ENCODE measurements at regions not wholly inside any gene's neighbourhood (a gene's known extent, or its start where the extent isn't known, plus 50 kb on each side); places are given as distances from the start of the nearest gene placed in this dataset.

DNA sequence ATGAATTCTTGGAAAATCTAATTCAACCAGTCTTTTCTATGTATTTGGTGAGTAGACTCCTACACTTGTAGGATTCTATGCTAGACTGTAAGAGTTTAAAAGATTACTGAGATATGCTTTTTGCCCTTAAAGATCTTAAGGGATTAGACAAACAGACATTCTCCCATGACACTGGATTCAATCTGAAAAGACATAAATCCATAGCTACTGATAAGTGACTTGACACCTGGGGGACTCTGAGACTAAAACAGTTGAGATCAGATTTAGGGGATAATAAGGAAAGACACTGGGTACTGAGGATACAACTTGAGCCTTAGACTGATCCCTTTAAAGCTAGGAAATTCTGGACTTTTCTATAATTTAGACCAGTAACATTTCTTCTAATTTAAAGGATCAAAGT is 1233.4 kb downstream of the XPNPEP1 start:
- POLR2A ChIA-PET = no interaction called here
- CTCF ChIA-PET = no interaction called here
- no peak overlapping the region for H3K4me3 ChIP-seq (ENCODE audit: low read depth, low read length)
- DNase-seq (ENCODE audit: low read depth, low spot score) = no peak
- TF ChIP-seq, protein P1, sequence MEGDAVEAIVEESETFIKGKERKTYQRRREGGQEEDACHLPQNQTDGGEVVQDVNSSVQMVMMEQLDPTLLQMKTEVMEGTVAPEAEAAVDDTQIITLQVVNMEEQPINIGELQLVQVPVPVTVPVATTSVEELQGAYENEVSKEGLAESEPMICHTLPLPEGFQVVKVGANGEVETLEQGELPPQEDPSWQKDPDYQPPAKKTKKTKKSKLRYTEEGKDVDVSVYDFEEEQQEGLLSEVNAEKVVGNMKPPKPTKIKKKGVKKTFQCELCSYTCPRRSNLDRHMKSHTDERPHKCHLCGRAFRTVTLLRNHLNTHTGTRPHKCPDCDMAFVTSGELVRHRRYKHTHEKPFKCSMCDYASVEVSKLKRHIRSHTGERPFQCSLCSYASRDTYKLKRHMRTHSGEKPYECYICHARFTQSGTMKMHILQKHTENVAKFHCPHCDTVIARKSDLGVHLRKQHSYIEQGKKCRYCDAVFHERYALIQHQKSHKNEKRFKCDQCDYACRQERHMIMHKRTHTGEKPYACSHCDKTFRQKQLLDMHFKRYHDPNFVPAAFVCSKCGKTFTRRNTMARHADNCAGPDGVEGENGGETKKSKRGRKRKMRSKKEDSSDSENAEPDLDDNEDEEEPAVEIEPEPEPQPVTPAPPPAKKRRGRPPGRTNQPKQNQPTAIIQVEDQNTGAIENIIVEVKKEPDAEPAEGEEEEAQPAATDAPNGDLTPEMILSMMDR (IDR thresholded peaks at IDR 0.05; ENCODE audit: insufficient read depth, low read length, missing control alignments) = no peak

DNA sequence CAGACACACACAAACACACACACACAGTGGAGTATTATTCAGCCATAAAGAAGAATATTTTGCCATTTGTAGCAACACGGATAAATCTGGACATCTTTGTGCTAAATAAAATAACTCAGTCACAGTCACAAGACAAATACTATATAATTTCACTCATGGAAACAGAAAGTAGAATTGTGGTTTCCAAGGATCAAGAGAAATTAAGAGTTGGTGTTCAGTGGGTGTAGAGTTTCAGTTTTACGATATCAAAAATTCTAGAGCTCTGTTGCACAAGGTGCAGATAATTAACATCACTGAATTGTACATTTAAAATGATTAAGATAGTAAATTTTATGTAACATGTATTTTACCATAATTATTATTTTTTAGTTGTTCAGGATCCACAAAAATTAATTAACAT is 1235.0 kb downstream of the XPNPEP1 start:
- H3K4me3 ChIP-seq (ENCODE audit: low read depth, low read length) = no peak overlapping the region
- TF ChIP-seq, protein P1 (IDR thresholded peaks at IDR 0.05; ENCODE audit: insufficient read depth, low read length, missing control alignments) = no peak
- CTCF ChIA-PET = no interaction called here
- no peak for DNase-seq (ENCODE audit: low read depth, low spot score)
- POLR2A ChIA-PET = no interaction called here

DNA sequence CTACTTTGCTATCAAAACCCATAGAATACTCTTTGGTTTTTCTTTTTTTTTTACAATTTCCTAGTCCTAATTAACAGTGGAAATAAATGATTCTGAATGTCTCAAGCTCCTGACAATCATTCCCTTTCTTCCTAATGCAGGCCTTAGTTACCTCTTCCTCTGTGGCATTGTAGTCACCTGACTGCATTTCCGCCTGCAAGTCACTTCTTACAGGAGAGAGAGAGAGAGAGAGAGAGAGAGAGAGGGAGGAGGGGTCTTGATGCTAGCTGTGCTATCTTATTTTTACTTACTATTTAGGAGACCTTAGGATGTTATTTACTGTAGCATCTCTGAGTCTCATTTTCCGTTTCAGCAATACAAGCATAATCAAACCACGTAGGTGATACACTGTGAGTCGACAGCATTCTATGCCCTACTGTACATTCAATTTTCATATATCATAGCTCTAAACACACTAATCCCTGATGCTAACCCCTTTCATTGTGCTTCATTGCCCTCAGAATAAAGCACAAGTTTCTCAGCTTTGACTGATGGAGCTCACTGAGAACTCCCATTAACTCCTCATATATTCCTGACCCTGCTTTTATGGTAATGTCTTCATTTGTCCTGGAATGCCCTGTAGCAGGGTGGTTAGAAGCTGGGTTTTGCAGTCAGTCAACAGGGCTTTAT is 1237.3 kb downstream of the XPNPEP1 start:
- CTCF ChIA-PET = no interaction called here
- POLR2A ChIA-PET = no interaction called here

DNA sequence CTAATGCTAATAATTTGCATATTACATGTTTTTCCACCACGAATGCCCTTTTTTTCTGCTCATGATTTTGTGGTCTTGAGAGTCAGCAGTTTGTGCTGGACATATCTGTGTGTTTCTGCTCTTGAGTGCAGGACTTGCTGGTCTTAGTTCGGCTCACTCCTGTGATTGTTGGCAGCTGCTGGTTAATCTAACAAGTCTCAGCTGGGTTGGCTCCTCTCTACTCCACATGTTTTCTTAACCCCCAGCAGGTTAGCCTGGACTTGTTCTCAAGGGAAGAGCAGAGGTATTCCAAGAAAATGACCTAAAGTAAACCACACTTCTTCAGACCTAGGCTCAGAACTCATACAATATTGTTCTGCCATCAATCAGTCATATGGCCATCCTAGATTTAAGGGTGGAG is 1238.9 kb downstream of the XPNPEP1 start:
- POLR2A ChIA-PET = no interaction called here
- CTCF ChIA-PET = no interaction called here

More for the DNA sequence above, 1237.3 kb downstream of the XPNPEP1 start:
- TF ChIP-seq, protein P1 (IDR thresholded peaks at IDR 0.05; ENCODE audit: insufficient read depth, low read length, missing control alignments) = no peak
- DNase-seq (ENCODE audit: low read depth, low spot score) = no peak
- no peak overlapping the region for H3K4me3 ChIP-seq (ENCODE audit: low read depth, low read length)

DNA sequence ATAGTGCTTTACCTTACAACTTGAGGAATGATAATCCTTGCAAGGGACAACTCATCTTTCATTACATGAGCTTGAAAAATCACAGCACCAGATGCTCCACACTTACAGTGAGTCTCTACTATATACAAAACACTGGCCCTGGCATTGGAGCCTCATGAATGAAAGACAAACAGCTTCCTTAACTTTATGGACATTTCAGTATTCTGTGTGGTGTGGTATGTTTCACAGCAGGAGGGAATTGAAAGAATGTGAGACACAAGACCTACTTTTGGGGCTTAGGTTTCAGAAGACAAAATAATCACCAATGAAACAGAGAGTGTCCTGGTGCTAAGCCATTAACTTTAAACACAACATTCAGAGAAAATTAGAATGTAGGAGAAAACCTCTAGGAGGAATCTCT is 1249.6 kb downstream of the XPNPEP1 start:
- no peak overlapping the region for H3K4me3 ChIP-seq (ENCODE audit: low read depth, low read length)
- CTCF ChIA-PET = no interaction called here

More for the DNA sequence above, 1238.9 kb downstream of the XPNPEP1 start:
- TF ChIP-seq, protein P1 (IDR thresholded peaks at IDR 0.05; ENCODE audit: insufficient read depth, low read length, missing control alignments) = no peak
- H3K4me3 ChIP-seq (ENCODE audit: low read depth, low read length) = no peak overlapping the region
- no peak for DNase-seq (ENCODE audit: low read depth, low spot score)

DNA sequence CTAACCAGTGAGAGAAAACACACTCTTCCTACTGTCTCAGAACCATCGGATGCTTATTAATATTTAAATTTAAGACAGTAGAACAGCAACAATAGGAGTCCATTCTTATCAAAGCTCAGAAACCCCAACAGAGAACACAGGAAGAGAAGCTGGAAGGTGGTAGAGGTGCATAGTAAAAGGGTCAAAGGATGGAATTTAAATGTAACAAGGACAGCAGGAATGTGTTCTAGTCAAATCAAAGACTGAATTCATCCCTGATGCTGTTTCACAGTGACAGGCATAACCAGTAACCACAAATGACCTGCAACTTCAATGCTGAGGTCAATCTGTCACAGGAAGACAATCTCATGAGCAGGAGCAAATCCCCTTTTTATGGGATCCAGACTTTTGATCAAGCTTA is 1259.7 kb downstream of the XPNPEP1 start:
- ChIA-PET POLR2A (no interaction called here), CTCF (no interaction called here)
- H3K4me3 ChIP-seq (ENCODE audit: low read depth, low read length) = no peak overlapping the region
- TF ChIP-seq, protein P1 (IDR thresholded peaks at IDR 0.05; ENCODE audit: insufficient read depth, low read length, missing control alignments) = no peak
- no peak for DNase-seq (ENCODE audit: low read depth, low spot score)

More for the DNA sequence above, 1249.6 kb downstream of the XPNPEP1 start:
- TF ChIP-seq, protein P1 (IDR thresholded peaks at IDR 0.05; ENCODE audit: insufficient read depth, low read length, missing control alignments) = no peak
- DNase-seq (ENCODE audit: low read depth, low spot score) = no peak
- POLR2A ChIA-PET = no interaction called here

Data from AG04449 (cell line).